ENCODE measurements at regions not wholly inside any gene's neighbourhood (a gene's known extent, or its start where the extent isn't known, plus 50 kb on each side); places are given as distances from the start of the nearest gene placed in this dataset.

DNA sequence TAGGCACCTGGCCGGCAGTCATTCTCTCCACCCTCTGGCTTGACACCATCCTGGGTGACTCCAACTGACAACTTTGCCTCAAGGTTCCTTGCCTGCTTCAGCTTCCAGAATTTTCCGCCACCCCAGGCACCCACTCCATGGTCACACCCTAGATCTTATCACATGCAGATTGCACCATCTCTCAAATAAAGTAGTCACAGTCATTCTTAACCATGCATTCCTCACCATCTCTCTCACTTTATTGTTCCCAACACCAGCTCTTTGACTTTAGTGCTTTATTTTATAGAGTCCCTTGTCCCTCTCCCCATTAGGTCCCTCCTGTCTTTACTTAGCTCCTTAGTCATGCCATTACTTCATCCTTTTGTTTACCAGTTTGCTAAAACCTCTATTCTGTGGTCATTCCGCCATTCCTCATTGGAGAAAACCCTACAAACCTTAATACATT, 351.7 kb downstream of the SPRY2 start (continued):
- TF ChIP-seq, protein P1, sequence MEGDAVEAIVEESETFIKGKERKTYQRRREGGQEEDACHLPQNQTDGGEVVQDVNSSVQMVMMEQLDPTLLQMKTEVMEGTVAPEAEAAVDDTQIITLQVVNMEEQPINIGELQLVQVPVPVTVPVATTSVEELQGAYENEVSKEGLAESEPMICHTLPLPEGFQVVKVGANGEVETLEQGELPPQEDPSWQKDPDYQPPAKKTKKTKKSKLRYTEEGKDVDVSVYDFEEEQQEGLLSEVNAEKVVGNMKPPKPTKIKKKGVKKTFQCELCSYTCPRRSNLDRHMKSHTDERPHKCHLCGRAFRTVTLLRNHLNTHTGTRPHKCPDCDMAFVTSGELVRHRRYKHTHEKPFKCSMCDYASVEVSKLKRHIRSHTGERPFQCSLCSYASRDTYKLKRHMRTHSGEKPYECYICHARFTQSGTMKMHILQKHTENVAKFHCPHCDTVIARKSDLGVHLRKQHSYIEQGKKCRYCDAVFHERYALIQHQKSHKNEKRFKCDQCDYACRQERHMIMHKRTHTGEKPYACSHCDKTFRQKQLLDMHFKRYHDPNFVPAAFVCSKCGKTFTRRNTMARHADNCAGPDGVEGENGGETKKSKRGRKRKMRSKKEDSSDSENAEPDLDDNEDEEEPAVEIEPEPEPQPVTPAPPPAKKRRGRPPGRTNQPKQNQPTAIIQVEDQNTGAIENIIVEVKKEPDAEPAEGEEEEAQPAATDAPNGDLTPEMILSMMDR (conservative IDR thresholded peaks at IDR 0.05; ENCODE audit: low read depth in 2 of 2): no peak
- no peak for TF ChIP-seq CREB1 (CRISPR knock-in tag; IDR thresholded peaks at IDR 0.05; ENCODE audit: low read depth)

DNA sequence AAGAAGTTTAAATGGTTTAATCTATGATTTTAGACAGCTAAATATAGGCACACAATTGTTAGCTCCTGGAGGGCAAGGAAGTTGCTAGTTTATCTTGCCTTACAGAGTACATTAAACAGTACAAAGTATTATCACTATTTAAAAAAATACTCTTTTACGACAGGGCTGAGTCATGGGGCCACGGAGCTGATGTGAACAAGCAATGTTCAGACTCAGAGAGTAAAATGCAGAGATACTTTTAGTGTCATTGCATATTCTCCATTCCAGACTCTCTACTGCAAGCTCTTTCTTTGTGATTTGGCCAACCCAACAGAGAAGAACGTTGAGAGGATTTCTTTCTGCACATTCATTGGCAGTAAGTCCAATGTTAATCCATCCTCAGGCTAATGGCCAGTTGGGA, 352.4 kb downstream of the SPRY2 start:
- Histone ChIP-seq H3K27me3 (ENCODE audit: insufficient read depth) (no peaks in the 10 kb centered on the region), H3F3A (replicated peaks; ENCODE audit: low read depth) (no peaks in the 10 kb centered on the region), H3K4me3 (no peak overlapping the region), H3K4me2 (no peak overlapping the region), H3K9me2 (ENCODE audit: insufficient read depth) (peaks cover 4% of the 10 kb centered on the region), H3K4me1 (ENCODE audit: insufficient read depth) (no peaks in the 10 kb centered on the region), H3K79me2 (replicated peaks; ENCODE audit: insufficient read depth) (no peaks in the 10 kb centered on the region), H3K36me3 (ENCODE audit: insufficient read depth) (no peaks in the 10 kb centered on the region), H3K27ac (ENCODE audit: low read depth) (no peak overlapping the region), H4K20me1 (replicated peaks; ENCODE audit: insufficient read depth) (no peaks in the 10 kb centered on the region), H2AFZ (no peak overlapping the region)
- Mint-ChIP-seq H3K4me1 (peaks cover 6% of the 10 kb centered on the region; the same call in 2 of the 3 replicates), H3K27me3 (ENCODE audit: insufficient read depth, low read depth, poor library complexity) (no peaks in the 10 kb centered on the region), H3K9me3 (peaks cover 3% of the 10 kb centered on the region; the same call in 1 of the 3 replicates), H3K4me3 (no peak overlapping the region), H3K27ac (no peak overlapping the region), H3K36me3 (ENCODE audit: low read depth) (peaks cover 3% of the 10 kb centered on the region; the same call in 2 of the 3 replicates)
- no peak for DNase-seq (ENCODE audit: low spot score)
- ATAC-seq: no peak
- TF ChIP-seq EZH2 (IDR thresholded peaks at IDR 0.05; ENCODE audit: low read depth, unreplicated experiment) (no peak), CREB1 (CRISPR knock-in tag; IDR thresholded peaks at IDR 0.05; ENCODE audit: low read depth) (no peak), POLR2AphosphoS5 (IDR thresholded peaks at IDR 0.05; ENCODE audit: low read depth) (no peak), ZNF114 (CRISPR knock-in tag; IDR thresholded peaks at IDR 0.05) (no peak), EZH2phosphoT487 (IDR thresholded peaks at IDR 0.05; ENCODE audit: unreplicated experiment) (no peak), NANOG (IDR thresholded peaks at IDR 0.05; ENCODE audit: borderline replicate concordance) (no peak), JUNB (IDR thresholded peaks at IDR 0.05; ENCODE audit: unreplicated experiment) (no peak), ZNF331 (CRISPR knock-in tag; IDR thresholded peaks at IDR 0.05; ENCODE audit: low read depth) (no peak)
- TF ChIP-seq, protein P2, sequence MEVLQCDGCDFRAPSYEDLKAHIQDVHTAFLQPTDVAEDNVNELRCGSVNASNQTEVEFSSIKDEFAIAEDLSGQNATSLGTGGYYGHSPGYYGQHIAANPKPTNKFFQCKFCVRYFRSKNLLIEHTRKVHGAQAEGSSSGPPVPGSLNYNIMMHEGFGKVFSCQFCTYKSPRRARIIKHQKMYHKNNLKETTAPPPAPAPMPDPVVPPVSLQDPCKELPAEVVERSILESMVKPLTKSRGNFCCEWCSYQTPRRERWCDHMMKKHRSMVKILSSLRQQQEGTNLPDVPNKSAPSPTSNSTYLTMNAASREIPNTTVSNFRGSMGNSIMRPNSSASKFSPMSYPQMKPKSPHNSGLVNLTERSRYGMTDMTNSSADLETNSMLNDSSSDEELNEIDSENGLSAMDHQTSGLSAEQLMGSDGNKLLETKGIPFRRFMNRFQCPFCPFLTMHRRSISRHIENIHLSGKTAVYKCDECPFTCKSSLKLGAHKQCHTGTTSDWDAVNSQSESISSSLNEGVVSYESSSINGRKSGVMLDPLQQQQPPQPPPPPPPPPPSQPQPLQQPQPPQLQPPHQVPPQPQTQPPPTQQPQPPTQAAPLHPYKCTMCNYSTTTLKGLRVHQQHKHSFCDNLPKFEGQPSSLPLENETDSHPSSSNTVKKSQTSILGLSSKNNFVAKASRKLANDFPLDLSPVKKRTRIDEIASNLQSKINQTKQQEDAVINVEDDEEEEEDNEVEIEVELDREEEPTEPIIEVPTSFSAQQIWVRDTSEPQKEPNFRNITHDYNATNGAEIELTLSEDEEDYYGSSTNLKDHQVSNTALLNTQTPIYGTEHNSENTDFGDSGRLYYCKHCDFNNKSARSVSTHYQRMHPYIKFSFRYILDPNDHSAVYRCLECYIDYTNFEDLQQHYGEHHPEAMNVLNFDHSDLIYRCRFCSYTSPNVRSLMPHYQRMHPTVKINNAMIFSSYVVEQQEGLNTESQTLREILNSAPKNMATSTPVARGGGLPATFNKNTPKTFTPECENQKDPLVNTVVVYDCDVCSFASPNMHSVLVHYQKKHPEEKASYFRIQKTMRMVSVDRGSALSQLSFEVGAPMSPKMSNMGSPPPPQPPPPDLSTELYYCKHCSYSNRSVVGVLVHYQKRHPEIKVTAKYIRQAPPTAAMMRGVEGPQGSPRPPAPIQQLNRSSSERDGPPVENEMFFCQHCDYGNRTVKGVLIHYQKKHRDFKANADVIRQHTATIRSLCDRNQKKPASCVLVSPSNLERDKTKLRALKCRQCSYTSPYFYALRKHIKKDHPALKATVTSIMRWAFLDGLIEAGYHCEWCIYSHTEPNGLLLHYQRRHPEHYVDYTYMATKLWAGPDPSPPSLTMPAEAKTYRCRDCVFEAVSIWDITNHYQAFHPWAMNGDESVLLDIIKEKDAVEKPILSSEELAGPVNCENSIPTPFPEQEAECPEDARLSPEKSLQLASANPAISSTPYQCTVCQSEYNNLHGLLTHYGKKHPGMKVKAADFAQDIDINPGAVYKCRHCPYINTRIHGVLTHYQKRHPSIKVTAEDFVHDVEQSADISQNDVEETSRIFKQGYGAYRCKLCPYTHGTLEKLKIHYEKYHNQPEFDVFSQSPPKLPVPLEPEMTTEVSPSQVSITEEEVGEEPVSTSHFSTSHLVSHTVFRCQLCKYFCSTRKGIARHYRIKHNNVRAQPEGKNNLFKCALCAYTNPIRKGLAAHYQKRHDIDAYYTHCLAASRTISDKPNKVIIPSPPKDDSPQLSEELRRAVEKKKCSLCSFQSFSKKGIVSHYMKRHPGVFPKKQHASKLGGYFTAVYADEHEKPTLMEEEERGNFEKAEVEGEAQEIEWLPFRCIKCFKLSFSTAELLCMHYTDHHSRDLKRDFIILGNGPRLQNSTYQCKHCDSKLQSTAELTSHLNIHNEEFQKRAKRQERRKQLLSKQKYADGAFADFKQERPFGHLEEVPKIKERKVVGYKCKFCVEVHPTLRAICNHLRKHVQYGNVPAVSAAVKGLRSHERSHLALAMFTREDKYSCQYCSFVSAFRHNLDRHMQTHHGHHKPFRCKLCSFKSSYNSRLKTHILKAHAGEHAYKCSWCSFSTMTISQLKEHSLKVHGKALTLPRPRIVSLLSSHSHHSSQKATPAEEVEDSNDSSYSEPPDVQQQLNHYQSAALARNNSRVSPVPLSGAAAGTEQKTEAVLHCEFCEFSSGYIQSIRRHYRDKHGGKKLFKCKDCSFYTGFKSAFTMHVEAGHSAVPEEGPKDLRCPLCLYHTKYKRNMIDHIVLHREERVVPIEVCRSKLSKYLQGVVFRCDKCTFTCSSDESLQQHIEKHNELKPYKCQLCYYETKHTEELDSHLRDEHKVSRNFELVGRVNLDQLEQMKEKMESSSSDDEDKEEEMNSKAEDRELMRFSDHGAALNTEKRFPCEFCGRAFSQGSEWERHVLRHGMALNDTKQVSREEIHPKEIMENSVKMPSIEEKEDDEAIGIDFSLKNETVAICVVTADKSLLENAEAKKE (CRISPR knock-in tag; IDR thresholded peaks at IDR 0.05): no peak
- TF ChIP-seq, protein P3, sequence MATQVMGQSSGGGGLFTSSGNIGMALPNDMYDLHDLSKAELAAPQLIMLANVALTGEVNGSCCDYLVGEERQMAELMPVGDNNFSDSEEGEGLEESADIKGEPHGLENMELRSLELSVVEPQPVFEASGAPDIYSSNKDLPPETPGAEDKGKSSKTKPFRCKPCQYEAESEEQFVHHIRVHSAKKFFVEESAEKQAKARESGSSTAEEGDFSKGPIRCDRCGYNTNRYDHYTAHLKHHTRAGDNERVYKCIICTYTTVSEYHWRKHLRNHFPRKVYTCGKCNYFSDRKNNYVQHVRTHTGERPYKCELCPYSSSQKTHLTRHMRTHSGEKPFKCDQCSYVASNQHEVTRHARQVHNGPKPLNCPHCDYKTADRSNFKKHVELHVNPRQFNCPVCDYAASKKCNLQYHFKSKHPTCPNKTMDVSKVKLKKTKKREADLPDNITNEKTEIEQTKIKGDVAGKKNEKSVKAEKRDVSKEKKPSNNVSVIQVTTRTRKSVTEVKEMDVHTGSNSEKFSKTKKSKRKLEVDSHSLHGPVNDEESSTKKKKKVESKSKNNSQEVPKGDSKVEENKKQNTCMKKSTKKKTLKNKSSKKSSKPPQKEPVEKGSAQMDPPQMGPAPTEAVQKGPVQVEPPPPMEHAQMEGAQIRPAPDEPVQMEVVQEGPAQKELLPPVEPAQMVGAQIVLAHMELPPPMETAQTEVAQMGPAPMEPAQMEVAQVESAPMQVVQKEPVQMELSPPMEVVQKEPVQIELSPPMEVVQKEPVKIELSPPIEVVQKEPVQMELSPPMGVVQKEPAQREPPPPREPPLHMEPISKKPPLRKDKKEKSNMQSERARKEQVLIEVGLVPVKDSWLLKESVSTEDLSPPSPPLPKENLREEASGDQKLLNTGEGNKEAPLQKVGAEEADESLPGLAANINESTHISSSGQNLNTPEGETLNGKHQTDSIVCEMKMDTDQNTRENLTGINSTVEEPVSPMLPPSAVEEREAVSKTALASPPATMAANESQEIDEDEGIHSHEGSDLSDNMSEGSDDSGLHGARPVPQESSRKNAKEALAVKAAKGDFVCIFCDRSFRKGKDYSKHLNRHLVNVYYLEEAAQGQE (IDR thresholded peaks at IDR 0.05; ENCODE audit: unreplicated experiment): no peak
- TF ChIP-seq, protein P1 (conservative IDR thresholded peaks at IDR 0.05; ENCODE audit: low read depth in 2 of 2): no peak

Measured in GM23338 (cell line).